ENCODE measurements at regions not wholly inside any gene's neighbourhood (a gene's known extent, or its start where the extent isn't known, plus 50 kb on each side); places are given as distances from the start of the nearest gene placed in this dataset.
A peak's percentile ranks its signal among the peaks of the same experiment; 100 is the strongest.

DNA sequence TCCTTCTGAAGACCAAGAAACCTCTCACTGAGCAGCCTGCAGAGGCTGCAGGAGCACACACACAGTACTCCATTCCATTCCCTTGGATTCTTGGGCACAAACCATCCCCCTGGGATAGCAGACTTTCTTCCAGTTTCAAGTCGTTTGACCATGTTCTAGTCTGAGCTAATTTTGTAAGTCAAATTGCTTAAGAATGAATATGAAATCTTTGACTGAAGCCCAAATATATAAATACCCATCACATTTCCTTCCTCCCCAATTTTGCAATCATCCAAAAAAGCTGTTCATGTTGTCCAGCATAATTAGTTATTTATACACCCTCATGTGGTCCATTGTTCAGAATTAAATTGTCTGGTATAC, 231.2 kb upstream of the TPRG1 start:
- no peaks in the 10 kb centered on the region for H3K36me3 ChIP-seq (ENCODE audit: control insufficient read depth, insufficient read depth, low read length)
- H3K36me3 Mint-ChIP-seq = no peaks in the 10 kb centered on the region
- no peak overlapping the region for H3K27ac Mint-ChIP-seq
- TF ChIP-seq, protein P1, sequence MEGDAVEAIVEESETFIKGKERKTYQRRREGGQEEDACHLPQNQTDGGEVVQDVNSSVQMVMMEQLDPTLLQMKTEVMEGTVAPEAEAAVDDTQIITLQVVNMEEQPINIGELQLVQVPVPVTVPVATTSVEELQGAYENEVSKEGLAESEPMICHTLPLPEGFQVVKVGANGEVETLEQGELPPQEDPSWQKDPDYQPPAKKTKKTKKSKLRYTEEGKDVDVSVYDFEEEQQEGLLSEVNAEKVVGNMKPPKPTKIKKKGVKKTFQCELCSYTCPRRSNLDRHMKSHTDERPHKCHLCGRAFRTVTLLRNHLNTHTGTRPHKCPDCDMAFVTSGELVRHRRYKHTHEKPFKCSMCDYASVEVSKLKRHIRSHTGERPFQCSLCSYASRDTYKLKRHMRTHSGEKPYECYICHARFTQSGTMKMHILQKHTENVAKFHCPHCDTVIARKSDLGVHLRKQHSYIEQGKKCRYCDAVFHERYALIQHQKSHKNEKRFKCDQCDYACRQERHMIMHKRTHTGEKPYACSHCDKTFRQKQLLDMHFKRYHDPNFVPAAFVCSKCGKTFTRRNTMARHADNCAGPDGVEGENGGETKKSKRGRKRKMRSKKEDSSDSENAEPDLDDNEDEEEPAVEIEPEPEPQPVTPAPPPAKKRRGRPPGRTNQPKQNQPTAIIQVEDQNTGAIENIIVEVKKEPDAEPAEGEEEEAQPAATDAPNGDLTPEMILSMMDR (IDR thresholded peaks at IDR 0.05) = no peak
- H3K4me1 Mint-ChIP-seq = no peaks in the 10 kb centered on the region
- no peak overlapping the region for H3K4me3 Mint-ChIP-seq
- H3K27me3 Mint-ChIP-seq (ENCODE audit: low read depth in 2 of 2) = peaks cover 0 to 5% of the 10 kb centered on the region in 2 donors
- intact Hi-C loops (cut with micrococcal nuclease) = no loop called here
- H3K9me3 ChIP-seq (ENCODE audit: control insufficient read depth, insufficient read depth, low read length) = no peaks in the 10 kb centered on the region
- H3K4me3 ChIP-seq (ENCODE audit: low read length) = no peak overlapping the region
- H3K27ac ChIP-seq (ENCODE audit: low read length) = no peak overlapping the region
- H3K4me1 ChIP-seq (ENCODE audit: control insufficient read depth, insufficient read depth, low read length) = no peaks in the 10 kb centered on the region
- no CpG with 5 or more reads among the region's 1 CpG for WGBS (ENCODE audit: insufficient coverage)
- ATAC-seq = no peak
- no peak for DNase-seq
- no peaks in the 10 kb centered on the region for H3K9me3 Mint-ChIP-seq
- H3K27me3 ChIP-seq (ENCODE audit: control insufficient read depth, insufficient read depth, low read length) = no peaks in the 10 kb centered on the region

DNA sequence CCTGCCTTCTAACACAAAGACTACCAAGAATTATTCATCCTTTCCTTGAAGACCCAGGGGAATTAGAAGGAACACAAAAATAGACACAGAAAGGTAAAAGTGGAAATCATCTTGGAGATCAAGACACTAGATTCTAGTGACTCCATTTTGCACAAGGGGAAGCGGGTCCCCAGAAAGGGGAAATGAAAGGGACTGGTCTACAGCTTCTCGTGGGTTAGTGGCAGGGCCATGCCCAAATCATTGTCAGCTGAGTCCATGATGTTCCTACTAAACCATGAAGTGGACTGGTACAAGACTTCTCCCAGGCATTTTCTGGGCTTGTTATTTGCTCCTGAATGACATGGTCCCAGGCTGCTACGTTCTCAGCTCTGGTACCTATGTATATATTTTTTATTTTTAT, 230.7 kb upstream of the TPRG1 start:
- ATAC-seq (peak in 1 of 3 donors; percentile 48), DNase-seq (no peak)
- no peak overlapping the region for H3K27ac ChIP-seq (ENCODE audit: low read length)
- H3K4me1 ChIP-seq (ENCODE audit: control insufficient read depth, insufficient read depth, low read length) = no peaks in the 10 kb centered on the region
- no peak overlapping the region for H3K27ac Mint-ChIP-seq
- intact Hi-C loops (cut with micrococcal nuclease) = no loop called here
- H3K36me3 ChIP-seq (ENCODE audit: control insufficient read depth, insufficient read depth, low read length) = no peaks in the 10 kb centered on the region
- H3K36me3 Mint-ChIP-seq = no peaks in the 10 kb centered on the region
- peaks cover 0 to 5% of the 10 kb centered on the region in 2 donors for H3K27me3 Mint-ChIP-seq (ENCODE audit: low read depth in 2 of 2)
- H3K9me3 Mint-ChIP-seq = no peaks in the 10 kb centered on the region
- TF ChIP-seq, protein P1 (IDR thresholded peaks at IDR 0.05) = no peak
- no peaks in the 10 kb centered on the region for H3K27me3 ChIP-seq (ENCODE audit: control insufficient read depth, insufficient read depth, low read length)
- H3K9me3 ChIP-seq (ENCODE audit: control insufficient read depth, insufficient read depth, low read length) = no peaks in the 10 kb centered on the region
- H3K4me3 ChIP-seq (ENCODE audit: low read length) = no peak overlapping the region
- no peaks in the 10 kb centered on the region for H3K4me1 Mint-ChIP-seq
- 39% methylated on average over 2 of the region's 3 CpGs for WGBS (ENCODE audit: insufficient coverage)
- no peak overlapping the region for H3K4me3 Mint-ChIP-seq

DNA sequence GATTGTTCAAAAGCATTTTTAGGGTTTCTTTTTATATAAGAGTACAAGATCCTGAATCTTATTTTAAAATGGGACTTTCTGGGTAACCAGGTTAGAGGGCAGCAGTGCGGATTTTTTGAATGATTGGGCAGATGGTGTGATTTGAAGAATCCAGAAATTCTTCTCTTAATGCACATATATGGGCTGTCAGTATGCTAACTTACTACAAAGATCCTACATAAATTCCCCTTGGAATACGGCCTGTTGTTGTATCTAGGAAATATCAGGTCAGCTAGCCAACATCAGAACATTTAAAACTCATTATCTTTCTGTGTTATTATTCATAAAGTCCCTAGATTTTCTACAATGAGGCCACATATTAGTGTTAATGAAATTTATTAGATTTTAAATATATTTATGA, 229.6 kb upstream of the TPRG1 start:
- Histone ChIP-seq H3K36me3 (ENCODE audit: control insufficient read depth, insufficient read depth, low read length) (no peaks in the 10 kb centered on the region), H3K4me3 (ENCODE audit: low read length) (no peak overlapping the region), H3K9me3 (ENCODE audit: control insufficient read depth, insufficient read depth, low read length) (no peaks in the 10 kb centered on the region), H3K27ac (ENCODE audit: low read length) (no peak overlapping the region), H3K27me3 (ENCODE audit: control insufficient read depth, insufficient read depth, low read length) (no peaks in the 10 kb centered on the region), H3K4me1 (ENCODE audit: control insufficient read depth, insufficient read depth, low read length) (peaks cover 2% of the 10 kb centered on the region)
- no peak for DNase-seq
- ATAC-seq = no peak
- Mint-ChIP-seq H3K27ac (no peak overlapping the region), H3K36me3 (no peaks in the 10 kb centered on the region), H3K4me3 (no peak overlapping the region), H3K27me3 (ENCODE audit: low read depth in 2 of 2) (peaks cover 0 to 6% of the 10 kb centered on the region in 2 donors), H3K4me1 (no peaks in the 10 kb centered on the region), H3K9me3 (no peaks in the 10 kb centered on the region)
- TF ChIP-seq, protein P1 (IDR thresholded peaks at IDR 0.05) = no peak
- no CpG with 5 or more reads among the region's 2 CpGs for WGBS (ENCODE audit: insufficient coverage)
- intact Hi-C loops (cut with micrococcal nuclease) = no loop called here

DNA sequence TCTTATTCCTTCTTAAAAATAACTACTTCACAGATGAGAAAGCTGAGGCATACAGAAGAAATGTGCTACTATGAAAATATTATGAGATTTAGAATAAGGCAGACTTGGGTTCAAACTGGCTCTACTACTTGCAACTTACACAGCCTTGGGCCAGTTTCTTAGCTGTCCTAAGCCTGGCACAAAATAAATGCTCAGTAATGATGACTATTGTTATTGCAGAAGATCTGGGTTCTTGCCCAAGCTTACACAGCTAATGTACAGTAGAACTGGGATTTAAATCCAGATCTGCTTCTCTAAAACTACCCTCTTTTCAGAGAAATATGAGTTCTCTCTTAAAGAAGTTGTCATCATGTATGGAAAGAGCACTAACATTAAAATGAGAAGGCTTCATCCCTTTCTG, 228.2 kb upstream of the TPRG1 start:
- no peaks in the 10 kb centered on the region for H3K36me3 Mint-ChIP-seq
- no peak overlapping the region for H3K27ac Mint-ChIP-seq
- Histone ChIP-seq H3K27me3 (ENCODE audit: control insufficient read depth, insufficient read depth, low read length) (peaks cover 8% of the 10 kb centered on the region), H3K4me3 (ENCODE audit: low read length) (no peak overlapping the region), H3K36me3 (ENCODE audit: control insufficient read depth, insufficient read depth, low read length) (no peaks in the 10 kb centered on the region), H3K27ac (ENCODE audit: low read length) (no peak overlapping the region), H3K9me3 (ENCODE audit: control insufficient read depth, insufficient read depth, low read length) (no peaks in the 10 kb centered on the region), H3K4me1 (ENCODE audit: control insufficient read depth, insufficient read depth, low read length) (peaks cover 14% of the 10 kb centered on the region)
- ATAC-seq (no peak), DNase-seq (no peak)
- TF ChIP-seq, protein P1 (IDR thresholded peaks at IDR 0.05) = no peak
- intact Hi-C loops (cut with micrococcal nuclease) = no loop called here
- no peak overlapping the region for H3K4me3 Mint-ChIP-seq
- H3K4me1 Mint-ChIP-seq = no peaks in the 10 kb centered on the region
- H3K27me3 Mint-ChIP-seq (ENCODE audit: low read depth in 2 of 2) = peaks cover 3 to 11% of the 10 kb centered on the region in 2 donors
- H3K9me3 Mint-ChIP-seq = no peaks in the 10 kb centered on the region

Measured in natural killer cell (primary cell).